ENCODE measurements at regions not wholly inside any gene's neighbourhood (a gene's known extent, or its start where the extent isn't known, plus 50 kb on each side); places are given as distances from the start of the nearest gene placed in this dataset.

- no TSS peak for BruUV-seq (replicated peaks)
- Histone ChIP-seq H3K9me3 (ENCODE audit: control insufficient read depth, insufficient read depth, low read length) (no peaks in the 10 kb centered on the region), H3K18ac (ENCODE audit: low read depth, low read length) (no peak overlapping the region), H2AK9ac (replicated peaks; ENCODE audit: low read depth, low read length, poor library complexity) (no peak overlapping the region), H3K9me1 (ENCODE audit: insufficient read depth, low read length) (no peaks in the 10 kb centered on the region), H2BK120ac (ENCODE audit: low read depth, low read length) (no peak overlapping the region), H4K5ac (ENCODE audit: low read depth, low read length) (no peak overlapping the region), H3K56ac (ENCODE audit: extremely low read depth, insufficient read depth, low read length) (no peak overlapping the region), H3K9ac (ENCODE audit: low read depth, low read length) (no peak overlapping the region), H3K14ac (replicated peaks; ENCODE audit: low read depth, low read length) (no peak overlapping the region), H3K4ac (ENCODE audit: low read depth, low read length) (no peak overlapping the region), H4K20me1 (ENCODE audit: insufficient read depth, low read length) (no peaks in the 10 kb centered on the region), H3K36me3 (ENCODE audit: control insufficient read depth, insufficient read depth, low read length) (no peaks in the 10 kb centered on the region), H3K23ac (ENCODE audit: low read depth, low read length) (no peak overlapping the region), H3K4me3 (ENCODE audit: insufficient read depth, low read depth, low read length) (no peak overlapping the region), H2BK15ac (ENCODE audit: low read depth, low read length) (no peak overlapping the region), H2AK5ac (ENCODE audit: low read depth, low read length) (no peak overlapping the region), H3K4me2 (ENCODE audit: low read depth, low read length) (no peak overlapping the region), H2BK5ac (ENCODE audit: low read depth, low read length, poor library complexity, severe bottlenecking) (no peak overlapping the region), H4K91ac (ENCODE audit: insufficient read depth, low read depth, low read length) (no peak overlapping the region), H4K8ac (ENCODE audit: low read depth in 2 of 2, low read length in 2 of 2) (no peak overlapping the region), H3K79me1 (ENCODE audit: low read depth in 1 of 2, low read length in 2 of 2) (no peaks in the 10 kb centered on the region), H3K27me3 (ENCODE audit: control insufficient read depth, insufficient read depth, low read length) (peaks cover 45% of the 10 kb centered on the region), H3K27ac (ENCODE audit: insufficient read depth, low read length) (no peak overlapping the region), H2AFZ (replicated peaks; ENCODE audit: low read length, poor library complexity) (no peak overlapping the region), H3K4me1 (ENCODE audit: control insufficient read depth, insufficient read depth, low read length) (no peaks in the 10 kb centered on the region), H2BK20ac (ENCODE audit: low read depth, low read length) (no peak overlapping the region)
- POLR2A ChIA-PET (ENCODE audit: unreplicated experiment), result no interaction called here
- WGBS, 2 experiments (ENCODE audit: extremely low coverage in 2 of 2, insufficient read length in 1 of 2), result 38% methylated on average over 2 of the region's 9 CpGs; no CpG with 5 or more reads in 1 of the 2 experiments
- TF ChIP-seq BHLHE40 (IDR thresholded peaks at IDR 0.05; ENCODE audit: low read depth, low read length) (no peak), CEBPB (IDR thresholded peaks at IDR 0.05; ENCODE audit: low read depth, low read length) (no peak), CHD1 (IDR thresholded peaks at IDR 0.05; ENCODE audit: low read depth, low read length) (no peak), POLR2A (IDR thresholded peaks at IDR 0.05; ENCODE audit: low read depth, low read length) (no peak), SMC3 (IDR thresholded peaks at IDR 0.05; ENCODE audit: low read depth, low read length) (no peak), RFX5 (IDR thresholded peaks at IDR 0.05; ENCODE audit: low read depth, low read length) (no peak), NFE2L2 (IDR thresholded peaks at IDR 0.05; ENCODE audit: low read depth, low read length) (no peak), MAZ (IDR thresholded peaks at IDR 0.05; ENCODE audit: borderline replicate concordance, low read depth, low read length) (no peak)
- TF ChIP-seq, protein P1, sequence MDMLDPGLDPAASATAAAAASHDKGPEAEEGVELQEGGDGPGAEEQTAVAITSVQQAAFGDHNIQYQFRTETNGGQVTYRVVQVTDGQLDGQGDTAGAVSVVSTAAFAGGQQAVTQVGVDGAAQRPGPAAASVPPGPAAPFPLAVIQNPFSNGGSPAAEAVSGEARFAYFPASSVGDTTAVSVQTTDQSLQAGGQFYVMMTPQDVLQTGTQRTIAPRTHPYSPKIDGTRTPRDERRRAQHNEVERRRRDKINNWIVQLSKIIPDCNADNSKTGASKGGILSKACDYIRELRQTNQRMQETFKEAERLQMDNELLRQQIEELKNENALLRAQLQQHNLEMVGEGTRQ (IDR thresholded peaks at IDR 0.05; ENCODE audit: low read depth, low read length), result no peak
- TF ChIP-seq, protein P2, sequence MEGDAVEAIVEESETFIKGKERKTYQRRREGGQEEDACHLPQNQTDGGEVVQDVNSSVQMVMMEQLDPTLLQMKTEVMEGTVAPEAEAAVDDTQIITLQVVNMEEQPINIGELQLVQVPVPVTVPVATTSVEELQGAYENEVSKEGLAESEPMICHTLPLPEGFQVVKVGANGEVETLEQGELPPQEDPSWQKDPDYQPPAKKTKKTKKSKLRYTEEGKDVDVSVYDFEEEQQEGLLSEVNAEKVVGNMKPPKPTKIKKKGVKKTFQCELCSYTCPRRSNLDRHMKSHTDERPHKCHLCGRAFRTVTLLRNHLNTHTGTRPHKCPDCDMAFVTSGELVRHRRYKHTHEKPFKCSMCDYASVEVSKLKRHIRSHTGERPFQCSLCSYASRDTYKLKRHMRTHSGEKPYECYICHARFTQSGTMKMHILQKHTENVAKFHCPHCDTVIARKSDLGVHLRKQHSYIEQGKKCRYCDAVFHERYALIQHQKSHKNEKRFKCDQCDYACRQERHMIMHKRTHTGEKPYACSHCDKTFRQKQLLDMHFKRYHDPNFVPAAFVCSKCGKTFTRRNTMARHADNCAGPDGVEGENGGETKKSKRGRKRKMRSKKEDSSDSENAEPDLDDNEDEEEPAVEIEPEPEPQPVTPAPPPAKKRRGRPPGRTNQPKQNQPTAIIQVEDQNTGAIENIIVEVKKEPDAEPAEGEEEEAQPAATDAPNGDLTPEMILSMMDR (conservative IDR thresholded peaks at IDR 0.05; ENCODE audit: low read depth, low read length), result no peak
- intact Hi-C loops (cut with micrococcal nuclease) (no loop called here), dilution Hi-C loops (cut with HindIII; ENCODE audit: low sequenced_read_pairs, unreplicated experiment) (no loop called here), in situ Hi-C loops (cut with MboI; ENCODE audit: low sequenced_read_pairs) (no loop called here)
- no peak for DNase-seq
- no peak for ATAC-seq (ENCODE audit: low read depth)
- CTCF ChIA-PET, result no interaction called here
These were observed 56.5 kb upstream of the EDAR start for GRCh38 chr2:109045505-109045904.

All from IMR-90 (cell line).